ENCODE measurements at regions not wholly inside any gene's neighbourhood (a gene's known extent, or its start where the extent isn't known, plus 50 kb on each side); places are given as distances from the start of the nearest gene placed in this dataset.

GRCh38 chr2:145423809-145424208 is 903.9 kb upstream of the ZEB2 start:
- Histone ChIP-seq H3K4me3 (no peak overlapping the region), H3K27me3 (no peaks in the 10 kb centered on the region), H3K36me3 (no peaks in the 10 kb centered on the region), H3K4me1 (no peaks in the 10 kb centered on the region), H3K9me3 (peaks cover 0 to 17% (median 0%) of the 10 kb centered on the region in 3 donors), H3K27ac (no peak overlapping the region)
- TF ChIP-seq EP300 (IDR thresholded peaks at IDR 0.05) (no peak), POLR2AphosphoS5 (IDR thresholded peaks at IDR 0.05) (no peak), POLR2A (IDR thresholded peaks at IDR 0.05) (no peak), CTCF (IDR thresholded peaks at IDR 0.05) (no peak)
- 88 to 100% methylated on average over 1 of the region's 1 CpG for WGBS, 2 donors (ENCODE audit: low coverage in 1 of 2)
- no peak for ATAC-seq

DNA sequence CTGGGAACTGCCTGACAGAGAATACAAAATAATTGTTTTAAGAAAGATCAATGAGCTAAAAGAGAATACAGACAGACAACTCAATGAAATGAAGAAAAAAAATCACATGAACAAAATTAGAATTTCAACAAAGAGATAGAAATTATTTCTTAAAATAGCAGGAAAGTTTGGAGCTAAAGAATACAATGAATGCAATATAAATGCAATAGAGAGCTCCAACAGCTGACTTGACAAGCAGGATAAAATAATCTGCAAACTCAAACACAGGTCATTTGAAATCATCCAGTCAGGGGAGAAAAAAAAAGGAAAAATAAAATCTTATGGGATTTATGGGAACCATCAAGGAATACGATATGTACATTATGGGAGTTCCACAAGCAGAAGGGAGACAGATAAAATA is 902.7 kb upstream of the ZEB2 start:
- no peak for ATAC-seq
- no peaks in the 10 kb centered on the region for H3K36me3 ChIP-seq
- H3K4me3 ChIP-seq = no peak overlapping the region
- peaks cover 0 to 17% (median 0%) of the 10 kb centered on the region in 3 donors for H3K9me3 ChIP-seq
- H3K27me3 ChIP-seq = no peaks in the 10 kb centered on the region
- H3K27ac ChIP-seq = no peak overlapping the region
- TF ChIP-seq CTCF (IDR thresholded peaks at IDR 0.05) = no peak
- no peak for TF ChIP-seq POLR2A (IDR thresholded peaks at IDR 0.05)
- no peak for TF ChIP-seq EP300 (IDR thresholded peaks at IDR 0.05)
- no peak for TF ChIP-seq POLR2AphosphoS5 (IDR thresholded peaks at IDR 0.05)
- WGBS, 2 donors (ENCODE audit: low coverage in 1 of 2) = 86 to 100% methylated on average over 1 of the region's 1 CpG
- no peaks in the 10 kb centered on the region for H3K4me1 ChIP-seq

DNA sequence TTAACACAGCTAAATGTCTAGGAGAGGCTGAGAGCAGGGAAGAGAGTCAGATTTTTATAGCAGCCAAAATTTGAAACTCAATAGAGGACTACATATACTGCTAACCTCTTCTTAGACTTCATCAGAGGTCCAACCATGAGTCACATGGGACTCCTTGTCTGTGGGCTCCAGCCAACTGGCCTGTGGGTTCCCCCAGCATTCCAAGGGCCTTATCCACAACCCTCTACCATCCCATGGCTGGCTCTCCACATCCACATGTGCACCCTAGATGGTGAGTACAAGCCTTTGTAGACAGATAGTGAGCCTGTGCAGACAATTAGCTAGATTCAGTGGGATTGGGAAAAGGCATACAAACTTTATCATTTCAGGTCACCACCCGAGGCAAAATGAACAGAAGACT is 901.9 kb upstream of the ZEB2 start:
- Histone ChIP-seq H3K4me1 (no peaks in the 10 kb centered on the region), H3K4me3 (no peak overlapping the region), H3K27ac (no peak overlapping the region), H3K9me3 (peaks cover 0 to 17% (median 0%) of the 10 kb centered on the region in 3 donors), H3K27me3 (no peaks in the 10 kb centered on the region), H3K36me3 (no peaks in the 10 kb centered on the region)
- no peak for TF ChIP-seq EP300 (IDR thresholded peaks at IDR 0.05)
- TF ChIP-seq POLR2AphosphoS5 (IDR thresholded peaks at IDR 0.05) = no peak
- TF ChIP-seq CTCF (IDR thresholded peaks at IDR 0.05) = no peak
- TF ChIP-seq POLR2A (IDR thresholded peaks at IDR 0.05) = no peak
- ATAC-seq = no peak
- WGBS, 2 donors (ENCODE audit: low coverage in 1 of 2) = 75 to 100% methylated on average over 1 of the region's 1 CpG

- ATAC-seq = no peak
- WGBS, 2 donors (ENCODE audit: low coverage in 1 of 2) = 100% methylated on average over 1 to 2 of the region's 2 CpGs
These were observed 896.7 kb upstream of the ZEB2 start for GRCh38 chr2:145416640-145417039.

More at GRCh38 chr2:145416640-145417039, 896.7 kb upstream of the ZEB2 start:
- Histone ChIP-seq H3K27ac (no peak overlapping the region), H3K9me3 (peaks cover 0 to 2% (median 0%) of the 10 kb centered on the region in 3 donors), H3K36me3 (no peaks in the 10 kb centered on the region), H3K4me1 (no peaks in the 10 kb centered on the region), H3K4me3 (no peak overlapping the region), H3K27me3 (no peaks in the 10 kb centered on the region)
- TF ChIP-seq POLR2AphosphoS5 (IDR thresholded peaks at IDR 0.05) = no peak
- no peak for TF ChIP-seq CTCF (IDR thresholded peaks at IDR 0.05)
- TF ChIP-seq EP300 (IDR thresholded peaks at IDR 0.05) = no peak
- no peak for TF ChIP-seq POLR2A (IDR thresholded peaks at IDR 0.05)
